ENCODE measurements at regions not wholly inside any gene's neighbourhood (a gene's known extent, or its start where the extent isn't known, plus 50 kb on each side); places are given as distances from the start of the nearest gene placed in this dataset.

- no peak for TF ChIP-seq CTCF (conservative IDR thresholded peaks at IDR 0.05)
Observed at GRCh38 chr14:96673706-96674105, 123.5 kb upstream of the VRK1 start.

GRCh38 chr14:96674121-96674520 is 123.1 kb upstream of the VRK1 start:
- H3K27ac ChIP-seq = no peak overlapping the region

More at GRCh38 chr14:96673706-96674105, 123.5 kb upstream of the VRK1 start:
- H3K27ac ChIP-seq = no peak overlapping the region

GRCh38 chr14:96676166-96676565 is 121.0 kb upstream of the VRK1 start:
- no peak for TF ChIP-seq CTCF (conservative IDR thresholded peaks at IDR 0.05)
- no peak overlapping the region for H3K27ac ChIP-seq

More at GRCh38 chr14:96674121-96674520, 123.1 kb upstream of the VRK1 start:
- no peak for TF ChIP-seq CTCF (conservative IDR thresholded peaks at IDR 0.05)

- no peak for TF ChIP-seq CTCF (conservative IDR thresholded peaks at IDR 0.05)
- no peak overlapping the region for H3K27ac ChIP-seq
Observed at GRCh38 chr14:96681829-96682228, 115.4 kb upstream of the VRK1 start.

GRCh38 chr14:96682401-96682800 is 114.8 kb upstream of the VRK1 start:
- TF ChIP-seq CTCF (conservative IDR thresholded peaks at IDR 0.05) = no peak
- no peak overlapping the region for H3K27ac ChIP-seq

GRCh38 chr14:96683562-96684289 is 113.5 kb upstream of the VRK1 start:
- TF ChIP-seq CTCF (conservative IDR thresholded peaks at IDR 0.05) = no peak
- no peak overlapping the region for H3K27ac ChIP-seq

- no peak overlapping the region for H3K27ac ChIP-seq
- TF ChIP-seq CTCF (conservative IDR thresholded peaks at IDR 0.05) = no peak
Observed at GRCh38 chr14:96686126-96686525, 111.1 kb upstream of the VRK1 start.
